GM10266 (cell line): ENCODE measurements at regions not wholly inside any gene's neighbourhood (a gene's known extent, or its start where the extent isn't known, plus 50 kb on each side); places are given as distances from the start of the nearest gene placed in this dataset.

ENCODE experiments used
- DNase-seq: peaks from one replicate; pipeline ENCODE4 v3.0.0; 2012; ENCODE audit errors: extremely low spot score
- TF ChIP-seq, protein P1 (sequence below): IDR thresholded peaks from 2 replicates; pipeline ENCODE4 v1.5.1; 2012; ENCODE audit warnings: mild to moderate bottlenecking, low read depth; ENCODE audit not compliant: control insufficient read depth, insufficient read depth; ENCODE audit errors: missing control alignments

DNA sequence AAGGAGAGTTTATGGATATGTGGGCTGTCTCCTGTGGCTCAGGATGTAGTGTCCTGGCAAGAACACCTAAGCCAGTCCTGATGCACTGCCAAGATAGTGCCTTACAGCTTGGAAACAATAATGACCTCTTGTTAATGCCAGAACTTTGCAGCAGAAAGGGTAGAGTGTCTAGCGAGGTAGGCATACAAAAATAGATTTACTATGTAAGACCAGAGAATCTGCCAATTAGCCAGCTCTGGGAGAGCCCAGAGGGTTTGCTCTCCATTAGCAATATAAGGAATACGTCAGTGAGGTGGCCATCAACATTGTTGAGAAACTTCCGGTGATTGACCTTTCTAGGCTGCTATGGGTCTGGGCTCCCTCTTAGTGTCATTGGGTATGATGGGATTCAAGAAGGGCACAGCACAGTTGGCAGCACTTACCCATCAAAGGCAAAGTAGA lies 178.5 kb upstream of the GALNT2 start:
- DNase-seq: no peak
- TF ChIP-seq, protein P1, sequence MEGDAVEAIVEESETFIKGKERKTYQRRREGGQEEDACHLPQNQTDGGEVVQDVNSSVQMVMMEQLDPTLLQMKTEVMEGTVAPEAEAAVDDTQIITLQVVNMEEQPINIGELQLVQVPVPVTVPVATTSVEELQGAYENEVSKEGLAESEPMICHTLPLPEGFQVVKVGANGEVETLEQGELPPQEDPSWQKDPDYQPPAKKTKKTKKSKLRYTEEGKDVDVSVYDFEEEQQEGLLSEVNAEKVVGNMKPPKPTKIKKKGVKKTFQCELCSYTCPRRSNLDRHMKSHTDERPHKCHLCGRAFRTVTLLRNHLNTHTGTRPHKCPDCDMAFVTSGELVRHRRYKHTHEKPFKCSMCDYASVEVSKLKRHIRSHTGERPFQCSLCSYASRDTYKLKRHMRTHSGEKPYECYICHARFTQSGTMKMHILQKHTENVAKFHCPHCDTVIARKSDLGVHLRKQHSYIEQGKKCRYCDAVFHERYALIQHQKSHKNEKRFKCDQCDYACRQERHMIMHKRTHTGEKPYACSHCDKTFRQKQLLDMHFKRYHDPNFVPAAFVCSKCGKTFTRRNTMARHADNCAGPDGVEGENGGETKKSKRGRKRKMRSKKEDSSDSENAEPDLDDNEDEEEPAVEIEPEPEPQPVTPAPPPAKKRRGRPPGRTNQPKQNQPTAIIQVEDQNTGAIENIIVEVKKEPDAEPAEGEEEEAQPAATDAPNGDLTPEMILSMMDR: no peak

DNA sequence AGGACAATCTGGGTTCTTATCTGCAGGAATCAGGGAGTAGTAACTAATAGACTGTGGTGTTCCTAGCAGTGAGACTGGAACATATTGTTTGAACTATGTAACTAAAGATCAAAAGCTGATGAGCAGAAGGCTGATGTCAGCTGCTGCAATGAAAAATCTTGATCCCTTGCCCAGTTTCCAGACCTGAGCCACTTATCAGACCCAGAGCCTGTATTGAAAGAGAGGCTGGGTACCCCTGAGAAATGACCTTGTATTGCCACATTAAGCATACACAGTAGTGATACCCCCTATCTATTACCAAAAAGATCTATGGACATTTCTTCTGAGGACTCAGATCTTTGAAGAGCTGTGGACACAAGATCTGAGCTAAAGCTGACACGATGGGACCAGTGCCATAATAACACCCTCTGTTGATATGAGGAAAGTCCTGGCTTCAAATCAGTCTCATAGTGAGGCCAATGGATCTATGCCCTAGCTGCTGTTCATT lies 178.0 kb upstream of the GALNT2 start:
- DNase-seq: no peak

DNA sequence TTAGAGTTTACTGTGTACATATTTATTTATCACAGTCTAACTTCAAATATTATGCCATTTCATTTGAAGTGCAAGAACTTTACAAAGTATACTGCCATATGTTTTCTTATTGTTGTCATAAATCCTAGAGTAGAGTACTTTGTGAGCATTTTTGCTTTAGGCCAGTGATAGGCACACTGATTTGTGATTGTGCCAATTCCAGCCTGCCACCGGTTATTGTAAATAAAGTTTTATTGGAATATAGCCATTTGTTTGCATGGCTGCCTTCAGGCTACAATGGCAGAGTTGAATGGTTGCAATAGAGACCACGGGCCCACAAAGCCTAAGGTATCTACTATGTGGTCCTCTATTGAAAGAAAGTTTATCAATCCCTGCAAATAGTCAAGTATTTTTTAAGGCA lies 175.8 kb upstream of the GALNT2 start:
- TF ChIP-seq, protein P1: no peak

More for the DNA sequence above, 178.0 kb upstream of the GALNT2 start:
- TF ChIP-seq, protein P1: no peak

DNA sequence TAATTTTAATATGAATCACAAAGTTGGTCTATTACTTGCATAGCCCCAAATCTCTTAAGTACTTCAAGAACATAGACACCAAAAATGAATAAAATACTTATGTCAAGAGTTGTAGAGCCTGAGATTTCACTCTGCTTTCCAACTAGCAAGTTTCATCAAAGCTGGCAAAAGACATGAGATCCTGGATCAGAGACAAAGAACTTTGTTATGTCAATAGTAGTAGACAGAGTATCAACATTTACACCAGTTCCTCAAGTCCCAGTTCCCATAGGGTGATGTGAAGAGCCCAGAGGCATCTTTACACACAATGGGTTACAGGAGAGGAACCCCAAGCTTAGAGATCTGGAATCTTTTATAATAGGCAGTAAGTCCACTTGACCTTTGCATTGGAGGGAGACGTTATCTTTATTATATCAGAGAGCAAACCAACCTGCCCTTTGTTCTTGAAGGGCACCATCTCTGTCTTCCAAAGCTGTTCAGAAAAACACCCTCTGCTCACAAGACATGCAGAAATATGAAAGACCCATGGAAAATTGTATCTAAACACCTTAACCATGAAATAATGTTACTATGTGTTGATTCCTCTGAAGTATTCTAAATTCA lies 174.4 kb upstream of the GALNT2 start:
- DNase-seq: no peak
- TF ChIP-seq, protein P1: no peak

More for the DNA sequence above, 175.8 kb upstream of the GALNT2 start:
- DNase-seq: no peak

DNA sequence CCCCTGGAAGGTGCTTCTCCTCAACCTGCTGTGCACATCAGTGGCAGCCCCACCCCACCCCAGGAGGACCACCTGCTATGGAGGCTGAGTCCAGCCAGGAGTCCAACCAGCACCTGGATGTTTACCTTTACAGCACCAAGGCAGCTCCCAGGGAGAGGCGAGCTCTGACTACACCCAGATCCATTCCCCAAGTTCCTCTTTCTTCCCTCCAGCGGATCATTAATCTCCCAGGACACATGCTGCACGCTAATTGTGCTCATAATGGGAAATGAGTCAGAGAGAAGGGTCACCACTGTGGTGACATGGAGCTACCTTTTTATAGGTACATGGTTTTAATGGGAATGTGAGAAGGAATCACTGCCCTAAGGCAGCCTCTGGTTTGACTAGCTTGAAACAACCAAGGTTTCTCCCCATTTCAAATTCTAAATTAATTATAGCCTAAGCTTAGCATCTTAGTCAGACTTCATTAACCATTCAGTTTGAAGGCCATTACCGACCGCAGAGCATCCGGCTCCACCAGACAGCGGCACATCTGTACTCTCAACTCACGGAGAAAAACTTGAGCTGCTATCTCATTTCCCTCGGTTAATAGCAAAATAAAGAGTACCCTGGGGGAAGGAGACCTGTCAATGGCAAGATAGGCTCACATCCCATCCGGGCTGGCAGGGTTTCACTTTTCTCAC lies 173.1 kb upstream of the GALNT2 start:
- DNase-seq: no peak
- TF ChIP-seq, protein P1: no peak

DNA sequence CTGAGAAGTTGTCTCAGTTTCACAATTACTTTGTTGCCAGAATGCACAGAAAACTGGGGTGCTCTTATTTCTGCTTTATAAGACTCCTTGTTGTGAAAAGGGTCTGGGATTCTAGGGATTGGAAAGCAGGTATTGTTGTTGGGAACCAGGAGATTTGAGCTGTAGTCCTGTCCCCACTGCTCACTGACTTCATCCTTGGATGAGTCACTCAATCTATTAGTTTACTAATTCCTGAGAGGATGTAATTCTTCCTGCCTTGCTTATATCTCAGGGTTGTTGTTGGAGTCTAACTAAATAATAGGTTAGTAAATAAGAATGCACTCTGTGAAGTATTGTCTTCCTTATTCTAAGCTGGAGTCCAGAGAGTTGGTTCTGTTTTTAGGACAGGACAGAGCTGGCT lies 172.5 kb upstream of the GALNT2 start:
- DNase-seq: no peak
- TF ChIP-seq, protein P1: no peak

DNA sequence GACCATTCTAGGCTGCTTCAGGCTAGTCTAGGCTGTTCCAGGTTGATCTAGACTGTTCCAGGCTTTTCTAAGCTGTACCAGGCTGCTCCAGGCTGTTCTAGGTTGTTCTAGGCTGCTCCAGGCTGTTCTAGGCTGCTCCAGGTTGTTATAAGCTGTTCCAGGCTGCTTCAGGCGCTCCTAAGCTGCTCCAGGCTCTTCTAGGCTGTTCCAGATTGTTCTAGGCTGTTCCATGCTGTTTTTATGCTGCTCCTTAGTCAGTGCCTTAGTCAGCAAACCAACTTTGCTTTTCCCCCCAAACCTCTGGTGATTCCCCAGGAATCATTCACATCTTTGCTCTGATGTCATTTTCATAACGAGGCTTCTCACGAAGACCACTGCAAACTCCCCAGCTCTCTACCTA lies 171.4 kb upstream of the GALNT2 start:
- TF ChIP-seq, protein P1: no peak
- DNase-seq: no peak
